CD14-positive monocyte (primary cell): ENCODE measurements at regions not wholly inside any gene's neighbourhood (a gene's known extent, or its start where the extent isn't known, plus 50 kb on each side); places are given as distances from the start of the nearest gene placed in this dataset.

Experiments
- DNase-seq, 3 donors: peaks; one replicate each; pipeline ENCODE4 v3.0.0-alpha.2; 2011 to 2022
- H2AFZ ChIP-seq: 2 replicates; pipeline ENCODE4 v1.6.0; 2012; ENCODE audit warnings: mild to moderate bottlenecking, low read depth, low read length, inconsistent platforms; ENCODE audit not compliant: insufficient read depth, poor library complexity, severe bottlenecking
- H3K27ac ChIP-seq, 2 donors: 1 replicate in 1 of 2; 2 replicates in 1 of 2; pipeline ENCODE4 v1.5.1; 2012 to 2013; ENCODE audit warnings: low read length in 2 of 2, control low read depth in 1 of 2, inconsistent platforms in 1 of 2, low read depth in 1 of 2, mild to moderate bottlenecking in 1 of 2
- H3K27me3 ChIP-seq, 2 donors: one replicate each; pipeline versions ENCODE4 v1.6.0 to v1.6.1; 2011 to 2013; ENCODE audit warnings: low read length in 2 of 2; ENCODE audit not compliant: control insufficient read depth in 2 of 2, insufficient read depth in 2 of 2
- H3K36me3 ChIP-seq, 2 donors: replicated peaks in 1 of 2; 1 replicate in 1 of 2; 2 replicates in 1 of 2; pipeline versions ENCODE4 v1.5.1 to v1.6.1; 2012 to 2013; ENCODE audit warnings: low read length in 2 of 2, control low read depth in 1 of 2, inconsistent platforms in 1 of 2, mild to moderate bottlenecking in 1 of 2; ENCODE audit not compliant: insufficient read depth in 2 of 2, control insufficient read depth in 1 of 2
- H3K4me1 ChIP-seq, 2 donors: 1 replicate in 1 of 2; 2 replicates in 1 of 2; pipeline versions ENCODE4 v1.5.1 to v1.6.1; 2012 to 2013; ENCODE audit warnings: low read length in 2 of 2, control low read depth in 1 of 2, inconsistent platforms in 1 of 2, mild to moderate bottlenecking in 1 of 2, moderate library complexity in 1 of 2; ENCODE audit not compliant: insufficient read depth in 2 of 2, control insufficient read depth in 1 of 2
- H3K4me2 ChIP-seq: replicated peaks from 2 replicates; pipeline ENCODE3; 2012; ENCODE audit warnings: low read length, moderate library complexity, mild to moderate bottlenecking; ENCODE audit not compliant: poor library complexity, severe bottlenecking; ENCODE audit errors: extremely low read depth
- H3K4me3 ChIP-seq, 3 experiments: fragments of 200-600 bp in 1 of 3; sonication (generic) in 1 of 3; replicated peaks in 1 of 3; 1 replicate in 2 of 3; 2 replicates in 1 of 3; pipeline ENCODE4 v1.5.1; 2011 to 2013; ENCODE audit warnings: low read length in 3 of 3, mild to moderate bottlenecking in 3 of 3, control low read depth in 2 of 3, low read depth in 2 of 3, inconsistent platforms in 1 of 3, moderate library complexity in 1 of 3
- H3K79me2 ChIP-seq: 2 replicates; pipeline ENCODE4 v1.6.0; 2012; ENCODE audit warnings: mild to moderate bottlenecking, control low read depth, inconsistent platforms, low read length, moderate library complexity; ENCODE audit not compliant: insufficient read depth
- H3K9ac ChIP-seq: 2 replicates; pipeline ENCODE4 v1.6.0; 2017; ENCODE audit warnings: low read length, mild to moderate bottlenecking; ENCODE audit not compliant: insufficient read depth, poor library complexity, severe bottlenecking
- H3K9me3 ChIP-seq, 2 donors: replicated peaks in 1 of 2; 1 replicate in 1 of 2; 2 replicates in 1 of 2; pipeline versions ENCODE4 v1.5.1 to v1.6.1; 2012 to 2013; ENCODE audit warnings: low read length in 2 of 2, control low read depth in 1 of 2; ENCODE audit not compliant: control insufficient read depth in 1 of 2, insufficient read depth in 1 of 2
- H4K20me1 ChIP-seq: 2 replicates; pipeline ENCODE4 v1.6.0; 2012; ENCODE audit warnings: mild to moderate bottlenecking, low read length, control low read depth, moderate library complexity; ENCODE audit not compliant: insufficient read depth
- H3K27ac Mint-ChIP-seq, 7 donors: one replicate each; pipeline ENCODE4 v1.8.0; 2020; ENCODE audit warnings: mild to moderate bottlenecking in 7 of 7, mixed read lengths in 7 of 7, moderate library complexity in 6 of 7, inconsistent platforms in 2 of 7
- H3K27me3 Mint-ChIP-seq, 3 donors: one replicate each; pipeline ENCODE4 v1.8.0; 2021 to 2022; ENCODE audit warnings: low read depth in 3 of 3, mild to moderate bottlenecking in 3 of 3, mixed read lengths in 3 of 3, moderate library complexity in 3 of 3, inconsistent platforms in 1 of 3
- H3K36me3 Mint-ChIP-seq, 2 donors: one replicate each; pipeline ENCODE4 v1.8.0; 2020; ENCODE audit warnings: mixed read lengths in 2 of 2, inconsistent platforms in 1 of 2, mild to moderate bottlenecking in 1 of 2
- H3K4me1 Mint-ChIP-seq: one replicate; pipeline ENCODE4 v1.8.0; 2020; ENCODE audit warnings: mild to moderate bottlenecking, mixed read lengths
- H3K4me3 Mint-ChIP-seq, 2 donors: one replicate each; pipeline ENCODE4 v1.8.0; 2020; ENCODE audit warnings: mild to moderate bottlenecking in 2 of 2, mixed read lengths in 2 of 2, moderate library complexity in 1 of 2
- H3K9me3 Mint-ChIP-seq, 7 donors: one replicate each; pipeline ENCODE4 v1.8.0; 2020 to 2022; ENCODE audit warnings: mixed read lengths in 7 of 7, mild to moderate bottlenecking in 6 of 7, moderate library complexity in 6 of 7, inconsistent platforms in 2 of 7
- WGBS: methylation state at CpG from one replicate; pipeline ENCODE4 v1.1.5; 2013; ENCODE audit warnings: missing lambda C conversion rate; ENCODE audit not compliant: insufficient coverage; 5-methylcytosine and 5-hydroxymethylcytosine counted together
- intact Hi-C, 2 donors: fragments of 100-400 bp; cut with micrococcal nuclease; formaldehyde crosslinking; loops; one replicate each; pipeline versions ENCODE4 v1.15.0 to v1.15.1; 2023
- TF ChIP-seq, protein P1 (sequence below): fragments of 200-600 bp; IDR thresholded peaks from one replicate; pipeline ENCODE4 v1.8.0; 2022; ENCODE audit warnings: antibody characterized with exemption, mild to moderate bottlenecking

DNA sequence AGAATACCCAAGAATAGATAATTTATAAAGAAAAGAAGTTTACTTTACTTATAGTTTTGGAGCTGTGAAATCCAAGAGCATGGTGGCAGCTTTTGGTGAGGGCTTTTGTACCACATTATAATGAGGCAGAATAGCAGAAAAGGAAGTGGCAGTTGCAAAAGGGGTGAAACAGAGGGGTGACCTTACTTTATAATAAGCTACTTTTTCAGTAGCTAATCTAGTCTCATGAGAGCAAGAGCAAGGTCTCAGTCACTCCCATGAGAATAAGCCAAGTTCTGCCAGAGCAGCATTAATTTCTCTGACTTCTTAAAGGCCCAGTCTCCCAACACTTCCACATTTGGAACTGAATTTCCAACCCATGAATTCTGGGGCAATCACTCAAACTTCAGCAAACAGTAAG, 502.0 kb downstream of the GBA3 start:
- Histone ChIP-seq H2AFZ (no peak overlapping the region), H3K79me2 (no peaks in the 10 kb centered on the region), H3K27me3 (no peaks in the 10 kb centered on the region), H3K27ac (no peak overlapping the region), H3K9me3 (peaks cover 8 to 11% of the 10 kb centered on the region in 2 donors), H3K4me2 (no peak overlapping the region), H3K9ac (no peak overlapping the region), H4K20me1 (no peaks in the 10 kb centered on the region), H3K36me3 (no peaks in the 10 kb centered on the region), H3K4me1 (no peaks in the 10 kb centered on the region), H3K4me3 (no peak overlapping the region)
- Mint-ChIP-seq H3K4me1 (peaks cover 2% of the 10 kb centered on the region), H3K9me3 (peaks cover 2 to 17% (median 10%) of the 10 kb centered on the region in 7 donors), H3K4me3 (no peak overlapping the region), H3K36me3 (no peaks in the 10 kb centered on the region), H3K27me3 (no peaks in the 10 kb centered on the region), H3K27ac (no peak overlapping the region)
- intact Hi-C loops, result no loop called here
- TF ChIP-seq, protein P1, sequence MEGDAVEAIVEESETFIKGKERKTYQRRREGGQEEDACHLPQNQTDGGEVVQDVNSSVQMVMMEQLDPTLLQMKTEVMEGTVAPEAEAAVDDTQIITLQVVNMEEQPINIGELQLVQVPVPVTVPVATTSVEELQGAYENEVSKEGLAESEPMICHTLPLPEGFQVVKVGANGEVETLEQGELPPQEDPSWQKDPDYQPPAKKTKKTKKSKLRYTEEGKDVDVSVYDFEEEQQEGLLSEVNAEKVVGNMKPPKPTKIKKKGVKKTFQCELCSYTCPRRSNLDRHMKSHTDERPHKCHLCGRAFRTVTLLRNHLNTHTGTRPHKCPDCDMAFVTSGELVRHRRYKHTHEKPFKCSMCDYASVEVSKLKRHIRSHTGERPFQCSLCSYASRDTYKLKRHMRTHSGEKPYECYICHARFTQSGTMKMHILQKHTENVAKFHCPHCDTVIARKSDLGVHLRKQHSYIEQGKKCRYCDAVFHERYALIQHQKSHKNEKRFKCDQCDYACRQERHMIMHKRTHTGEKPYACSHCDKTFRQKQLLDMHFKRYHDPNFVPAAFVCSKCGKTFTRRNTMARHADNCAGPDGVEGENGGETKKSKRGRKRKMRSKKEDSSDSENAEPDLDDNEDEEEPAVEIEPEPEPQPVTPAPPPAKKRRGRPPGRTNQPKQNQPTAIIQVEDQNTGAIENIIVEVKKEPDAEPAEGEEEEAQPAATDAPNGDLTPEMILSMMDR, result no peak
- no peak for DNase-seq

DNA sequence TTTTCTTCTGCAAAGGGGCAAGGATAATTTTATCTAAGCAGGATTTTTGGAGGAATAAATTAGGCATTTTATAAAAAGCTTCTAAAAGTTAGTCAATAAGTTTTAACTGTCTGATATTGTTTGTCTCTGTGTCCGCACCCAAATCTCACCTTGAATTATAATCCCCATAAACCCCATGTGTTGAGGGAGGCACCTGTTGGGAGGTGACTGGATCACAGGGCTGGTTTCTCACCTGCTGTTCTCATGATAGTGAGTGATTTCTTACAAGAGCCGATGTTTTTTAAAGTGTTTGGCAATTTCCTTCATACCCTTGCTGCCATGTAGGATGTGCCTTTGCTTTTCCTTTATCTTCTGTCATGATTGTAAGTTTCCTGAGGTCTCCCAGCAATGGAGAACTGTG, 481.4 kb downstream of the GBA3 start:
- no peak for DNase-seq
- Mint-ChIP-seq H3K27ac (no peak overlapping the region), H3K27me3 (peaks cover 0 to 1% (median 1%) of the 10 kb centered on the region in 3 donors), H3K9me3 (peaks cover 9 to 14% (median 12%) of the 10 kb centered on the region in 7 donors), H3K4me3 (no peak overlapping the region), H3K36me3 (no peaks in the 10 kb centered on the region), H3K4me1 (no peaks in the 10 kb centered on the region)
- intact Hi-C loops, result no loop called here
- H3K36me3 ChIP-seq, result no peaks in the 10 kb centered on the region
- no peak overlapping the region for H3K9ac ChIP-seq
- no CpG with 5 or more reads among the region's 2 CpGs for WGBS
- no peaks in the 10 kb centered on the region for H3K4me1 ChIP-seq
- H3K4me3 ChIP-seq, result no peak overlapping the region
- H2AFZ ChIP-seq, result no peak overlapping the region
- H4K20me1 ChIP-seq, result no peaks in the 10 kb centered on the region
- H3K27me3 ChIP-seq, result no peaks in the 10 kb centered on the region
- H3K4me2 ChIP-seq, result no peak overlapping the region
- no peak overlapping the region for H3K27ac ChIP-seq
- H3K79me2 ChIP-seq, result no peaks in the 10 kb centered on the region
- TF ChIP-seq, protein P1, result no peak
- H3K9me3 ChIP-seq, result peaks cover 0 to 4% of the 10 kb centered on the region in 2 donors
